Caco-2 (cell line): ENCODE measurements at regions not wholly inside any gene's neighbourhood (a gene's known extent, or its start where the extent isn't known, plus 50 kb on each side); places are given as distances from the start of the nearest gene placed in this dataset.

Experiments used
- BruUV-seq: library from RNA; stranded (reverse); fragments of 400-500 nt; replicated peaks from 2 replicates; lab custom pipeline; 2021; lab: Mats Ljungman, UMichigan
- CTCF ChIA-PET: fragments of 300-600 bp; sonication (Branson Sonifier 250); formaldehyde crosslinking; loops from one replicate; lab custom pipeline; 2022; ENCODE audit warnings: antibody characterized with exemption; lab: Charles Lee
- POLR2A ChIA-PET: fragments of 300-600 bp; sonication (Branson Sonifier 250); formaldehyde crosslinking; loops from one replicate; lab custom pipeline; 2022; ENCODE audit warnings: antibody characterized with exemption; lab: Charles Lee
- DNase-seq, 2 experiments: peaks; one replicate each; pipeline versions ENCODE4 v3.0.0 to v3.0.0-alpha.2; 2020 to 2022
- H3K27me3 ChIP-seq: replicated peaks from 2 replicates; pipeline ENCODE4 v1.6.0; 2011; ENCODE audit warnings: low read length; ENCODE audit not compliant: control insufficient read depth, insufficient read depth
- H3K36me3 ChIP-seq: 2 replicates; pipeline ENCODE4 v1.5.1; 2011; ENCODE audit warnings: low read length; ENCODE audit not compliant: control insufficient read depth, insufficient read depth
- H3K4me1 ChIP-seq: fragments of 250-450 bp; sonication (Bioruptor Pico); 2 replicates; pipeline ENCODE4 v1.5.1; 2020; ENCODE audit warnings: mild to moderate bottlenecking
- H3K4me3 ChIP-seq: 2 replicates; pipeline ENCODE4 v1.5.1; 2011; ENCODE audit warnings: low read depth, mild to moderate bottlenecking, control low read depth, low read length
- H3K9me3 ChIP-seq: fragments of 250-450 bp; sonication (Bioruptor Pico); 2 replicates; pipeline ENCODE4 v1.5.1; 2020; ENCODE audit warnings: mild to moderate bottlenecking, moderate library complexity
- H3K27ac Mint-ChIP-seq: one replicate; pipeline ENCODE4 v1.8.0; 2022; ENCODE audit warnings: mixed read lengths; ENCODE audit not compliant: unreplicated experiment
- H3K27me3 Mint-ChIP-seq: one replicate; pipeline ENCODE4 v1.8.0; 2022; ENCODE audit warnings: mixed read lengths; ENCODE audit not compliant: insufficient read depth, unreplicated experiment
- H3K36me3 Mint-ChIP-seq: one replicate; pipeline ENCODE4 v1.8.0; 2022; ENCODE audit warnings: mild to moderate bottlenecking, mixed read lengths; ENCODE audit not compliant: insufficient read depth, unreplicated experiment
- H3K4me1 Mint-ChIP-seq: one replicate; pipeline ENCODE4 v1.8.0; 2022; ENCODE audit warnings: low read depth, mixed read lengths; ENCODE audit not compliant: unreplicated experiment
- H3K4me3 Mint-ChIP-seq: one replicate; pipeline ENCODE4 v1.8.0; 2022; ENCODE audit warnings: mild to moderate bottlenecking, moderate library complexity, mixed read lengths; ENCODE audit not compliant: unreplicated experiment
- H3K9me3 Mint-ChIP-seq: one replicate; pipeline ENCODE4 v1.8.0; 2022; ENCODE audit warnings: mixed read lengths; ENCODE audit not compliant: unreplicated experiment
- CTCF ChIP-seq, 2 experiments: fragments of 200-600 bp in 1 of 2; IDR thresholded peaks; 1 replicate in 1 of 2; 2 replicates in 1 of 2; pipeline versions ENCODE4 v1.5.1 to v1.8.0; 2011 to 2022; ENCODE audit warnings: antibody characterized with exemption in 1 of 2, control low read depth in 1 of 2, inconsistent platforms in 1 of 2, low read depth in 1 of 2, low read length in 1 of 2, mild to moderate bottlenecking in 1 of 2, moderate library complexity in 1 of 2; ENCODE audit not compliant: insufficient read depth in 1 of 2, severe bottlenecking in 1 of 2, unreplicated experiment in 1 of 2
- intact Hi-C: fragments of 100-400 bp; cut with micrococcal nuclease; formaldehyde crosslinking; loops from one replicate; pipeline ENCODE4 v1.10.0; 2022; ENCODE audit not compliant: unreplicated experiment

- H3K4me3 Mint-ChIP-seq: no peak overlapping the region
- no peak for DNase-seq
- intact Hi-C loops: no loop called here
- no peaks in the 10 kb centered on the region for H3K4me1 Mint-ChIP-seq
- H3K27me3 ChIP-seq: no peaks in the 10 kb centered on the region
- no peaks in the 10 kb centered on the region for H3K9me3 Mint-ChIP-seq
- CTCF ChIA-PET: no interaction called here
- H3K4me1 ChIP-seq: peaks cover 1% of the 10 kb centered on the region; the same call in 1 of the 2 replicates
- no peak for TF ChIP-seq CTCF (IDR thresholded peaks at IDR 0.05; ENCODE audit: insufficient read depth in 1 of 2, low read depth in 1 of 2, low read length in 1 of 2, severe bottlenecking in 1 of 2, unreplicated experiment in 1 of 2)
- H3K36me3 ChIP-seq: no peaks in the 10 kb centered on the region
- no peak overlapping the region for H3K4me3 ChIP-seq
- no TSS peak for BruUV-seq
- H3K27ac Mint-ChIP-seq: no peak overlapping the region
- no peaks in the 10 kb centered on the region; the same call in 1 of the 2 replicates for H3K9me3 ChIP-seq
- no peaks in the 10 kb centered on the region for H3K27me3 Mint-ChIP-seq
- no peaks in the 10 kb centered on the region for H3K36me3 Mint-ChIP-seq
- POLR2A ChIA-PET: interaction anchor here (0.6 kb wide), 1 partner anchor 155 kb away, joined by 5 read pairs; no protein-coding TSS in a partner anchor
These were observed 537.4 kb downstream of the BCKDHB start for GRCh38 chr6:80643881-80644280.

GRCh38 chr6:80642452-80642851, 536.0 kb downstream of the BCKDHB start:
- intact Hi-C loops: no loop called here

GRCh38 chr6:80641591-80641990, 535.1 kb downstream of the BCKDHB start:
- DNase-seq: no peak
- H3K4me3 ChIP-seq: no peak overlapping the region
- H3K4me1 ChIP-seq: peaks cover 3% of the 10 kb centered on the region; the same call in 1 of the 2 replicates
- Mint-ChIP-seq H3K27me3 (no peaks in the 10 kb centered on the region), H3K36me3 (no peaks in the 10 kb centered on the region), H3K9me3 (no peaks in the 10 kb centered on the region), H3K4me3 (no peak overlapping the region), H3K27ac (no peak overlapping the region), H3K4me1 (no peaks in the 10 kb centered on the region)
- no peak for TF ChIP-seq CTCF (IDR thresholded peaks at IDR 0.05; ENCODE audit: insufficient read depth in 1 of 2, low read depth in 1 of 2, low read length in 1 of 2, severe bottlenecking in 1 of 2, unreplicated experiment in 1 of 2)
- no TSS peak for BruUV-seq
- no peaks in the 10 kb centered on the region for H3K27me3 ChIP-seq
- POLR2A ChIA-PET: no interaction called here
- H3K36me3 ChIP-seq: no peaks in the 10 kb centered on the region
- H3K9me3 ChIP-seq: no peaks in the 10 kb centered on the region; the same call in 1 of the 2 replicates
- CTCF ChIA-PET: no interaction called here
- intact Hi-C loops: no loop called here

More at GRCh38 chr6:80642452-80642851, 536.0 kb downstream of the BCKDHB start:
- no peak for DNase-seq
- BruUV-seq: no TSS peak
- no peak for TF ChIP-seq CTCF (IDR thresholded peaks at IDR 0.05; ENCODE audit: insufficient read depth in 1 of 2, low read depth in 1 of 2, low read length in 1 of 2, severe bottlenecking in 1 of 2, unreplicated experiment in 1 of 2)
- H3K27me3 Mint-ChIP-seq: no peaks in the 10 kb centered on the region
- no peak overlapping the region for H3K27ac Mint-ChIP-seq
- Histone ChIP-seq H3K36me3 (no peaks in the 10 kb centered on the region), H3K9me3 (no peaks in the 10 kb centered on the region; the same call in 1 of the 2 replicates), H3K4me1 (peaks cover 3% of the 10 kb centered on the region; the same call in 1 of the 2 replicates), H3K4me3 (no peak overlapping the region), H3K27me3 (no peaks in the 10 kb centered on the region)
- H3K4me3 Mint-ChIP-seq: no peak overlapping the region
- ChIA-PET CTCF (no interaction called here), POLR2A (no interaction called here)
- no peaks in the 10 kb centered on the region for H3K36me3 Mint-ChIP-seq
- H3K4me1 Mint-ChIP-seq: no peaks in the 10 kb centered on the region
- no peaks in the 10 kb centered on the region for H3K9me3 Mint-ChIP-seq
